GM23338 (cell line): ENCODE measurements at regions not wholly inside any gene's neighbourhood (a gene's known extent, or its start where the extent isn't known, plus 50 kb on each side); places are given as distances from the start of the nearest gene placed in this dataset.
A peak's percentile ranks its signal among the peaks of the same experiment; 100 is the strongest.

Experiments
- ATAC-seq: fragments of 200-7000 bp; cut with Tn5 transposase; 3 replicates; pipeline ENCODE4 v1.9.1; 2020
- DNase-seq: peaks from one replicate; pipeline ENCODE4 v3.0.0-alpha.2; 2015; ENCODE audit warnings: low spot score
- H2AFZ ChIP-seq: fragments of 200-600 bp; sonication (generic); 2 replicates; pipeline ENCODE4 v1.8.0; 2016; ENCODE audit warnings: antibody characterized with exemption, mild to moderate bottlenecking, moderate library complexity
- H3F3A ChIP-seq: fragments of 200-600 bp; sonication (generic); replicated peaks from 2 replicates; pipeline ENCODE4 v1.8.0; 2017; ENCODE audit warnings: antibody characterized with exemption, mixed run types, low read depth
- H3K27ac ChIP-seq: fragments of 200-600 bp; sonication (generic); 2 replicates; pipeline ENCODE4 v1.6.1; 2016; ENCODE audit warnings: low read depth
- H3K27me3 ChIP-seq: fragments of 200-600 bp; sonication (generic); 2 replicates; pipeline ENCODE4 v1.8.0; 2016; ENCODE audit warnings: mild to moderate bottlenecking, mixed run types, moderate library complexity; ENCODE audit not compliant: insufficient read depth
- H3K36me3 ChIP-seq: fragments of 200-600 bp; sonication (generic); 2 replicates; pipeline ENCODE4 v1.8.0; 2016; ENCODE audit warnings: mild to moderate bottlenecking; ENCODE audit not compliant: insufficient read depth
- H3K4me1 ChIP-seq: fragments of 200-600 bp; sonication (generic); 2 replicates; pipeline ENCODE4 v1.8.0; 2016; ENCODE audit warnings: mild to moderate bottlenecking, moderate library complexity; ENCODE audit not compliant: insufficient read depth
- H3K4me2 ChIP-seq: fragments of 200-600 bp; sonication (generic); 2 replicates; pipeline ENCODE4 v1.7.1; 2017; ENCODE audit warnings: mixed run types
- H3K4me3 ChIP-seq: fragments of 200-600 bp; sonication (generic); 2 replicates; pipeline ENCODE4 v1.6.1; 2016; ENCODE audit warnings: mixed run types
- H3K79me2 ChIP-seq: fragments of 200-600 bp; sonication (generic); replicated peaks from 2 replicates; pipeline ENCODE4 v1.8.0; 2017; ENCODE audit warnings: mild to moderate bottlenecking; ENCODE audit not compliant: insufficient read depth
- H3K9me2 ChIP-seq: fragments of 200-600 bp; sonication (generic); 2 replicates; pipeline ENCODE4 v1.8.0; 2017; ENCODE audit not compliant: insufficient read depth
- H4K20me1 ChIP-seq: fragments of 200-600 bp; sonication (generic); replicated peaks from 2 replicates; pipeline ENCODE4 v1.8.0; 2017; ENCODE audit warnings: mild to moderate bottlenecking; ENCODE audit not compliant: insufficient read depth
- H3K27ac Mint-ChIP-seq: 2 replicates; pipeline ENCODE4 v1.8.0; 2020; ENCODE audit warnings: inconsistent platforms, mild to moderate bottlenecking, moderate library complexity, mixed read lengths
- H3K27me3 Mint-ChIP-seq: 3 replicates; pipeline ENCODE4 v1.8.0; 2022; ENCODE audit warnings: low read depth, mild to moderate bottlenecking, moderate library complexity, mixed read lengths, inconsistent platforms; ENCODE audit not compliant: insufficient read depth, poor library complexity
- H3K36me3 Mint-ChIP-seq: 3 replicates; pipeline ENCODE4 v1.8.0; 2021; ENCODE audit warnings: low read depth, mild to moderate bottlenecking, inconsistent platforms, moderate library complexity, mixed read lengths
- H3K4me1 Mint-ChIP-seq: 3 replicates; pipeline ENCODE4 v1.8.0; 2020; ENCODE audit warnings: mild to moderate bottlenecking, inconsistent platforms, mixed read lengths
- H3K4me3 Mint-ChIP-seq: 3 replicates; pipeline ENCODE4 v1.8.0; 2021; ENCODE audit warnings: moderate library complexity, mild to moderate bottlenecking, inconsistent platforms, mixed read lengths
- H3K9me3 Mint-ChIP-seq: 3 replicates; pipeline ENCODE4 v1.8.0; 2020; ENCODE audit warnings: moderate library complexity, mild to moderate bottlenecking, inconsistent platforms, mixed read lengths
- CREB1 ChIP-seq: fragments of 250-450 bp; sonication (Bioruptor Pico); IDR thresholded peaks from 2 replicates; pipeline ENCODE4 v1.5.0; 2020; ENCODE audit warnings: low read depth, mild to moderate bottlenecking, moderate library complexity
- EZH2 ChIP-seq: fragments of 200-600 bp; sonication (generic); IDR thresholded peaks from one replicate; pipeline ENCODE4 v1.8.0; 2017; ENCODE audit warnings: antibody characterized with exemption, mild to moderate bottlenecking, low read depth; ENCODE audit not compliant: unreplicated experiment
- JUNB ChIP-seq: IDR thresholded peaks from one replicate; pipeline ENCODE4 v1.6.1; 2016; ENCODE audit warnings: antibody characterized with exemption; ENCODE audit not compliant: unreplicated experiment
- ZNF331 ChIP-seq: fragments of 250-450 bp; sonication (Bioruptor Pico); IDR thresholded peaks from 2 replicates; pipeline ENCODE4 v1.5.0; 2020; ENCODE audit warnings: low read depth, mild to moderate bottlenecking, moderate library complexity
- ZNF462 ChIP-seq: fragments of 250-450 bp; sonication (Bioruptor Pico); IDR thresholded peaks from 2 replicates; pipeline ENCODE4 v1.5.0; 2020; ENCODE audit warnings: mild to moderate bottlenecking, moderate library complexity

- TF ChIP-seq ZNF462 (CRISPR knock-in tag) (no peak), EZH2 (no peak), CREB1 (no peak), JUNB (no peak)
Observed at GRCh38 chr1:61523893-61524605, 200.9 kb downstream of the TM2D1 start (continued).

GRCh38 chr1:61523229-61523628 is 201.7 kb downstream of the TM2D1 start:
- Histone ChIP-seq H3K9me2 (no peaks in the 10 kb centered on the region), H3K79me2 (no peaks in the 10 kb centered on the region), H3K4me3 (no peak overlapping the region), H3K4me2 (no peak overlapping the region), H3K27me3 (no peaks in the 10 kb centered on the region), H2AFZ (0 out of 2 replicates have a peak overlapping the region, but pooled peaks have one; percentile 7), H3K27ac (no peak overlapping the region), H3F3A (no peaks in the 10 kb centered on the region), H4K20me1 (no peaks in the 10 kb centered on the region), H3K4me1 (no peaks in the 10 kb centered on the region), H3K36me3 (no peaks in the 10 kb centered on the region)
- Mint-ChIP-seq H3K4me1 (no peaks in the 10 kb centered on the region), H3K9me3 (no peaks in the 10 kb centered on the region), H3K27ac (no peak overlapping the region), H3K36me3 (no peaks in the 10 kb centered on the region), H3K27me3 (no peaks in the 10 kb centered on the region), H3K4me3 (no peak overlapping the region)
- DNase-seq, result no peak
- ATAC-seq, result no peak
- TF ChIP-seq ZNF331 (CRISPR knock-in tag) (no peak), CREB1 (no peak), JUNB (no peak)
